H1 (cell line): ENCODE measurements at regions not wholly inside any gene's neighbourhood (a gene's known extent, or its start where the extent isn't known, plus 50 kb on each side); places are given as distances from the start of the nearest gene placed in this dataset.

Experiments used
- CTCF ChIA-PET: fragments of 300-600 bp; sonication (Branson Sonifier 250); formaldehyde crosslinking; loops from one replicate; lab custom pipeline; 2021; ENCODE audit not compliant: partially characterized antibody; lab: Charles Lee
- POLR2A ChIA-PET: fragments of 300-600 bp; sonication (Branson Sonifier 250); formaldehyde crosslinking; loops from one replicate; lab custom pipeline; 2021; ENCODE audit warnings: inconsistent platforms; ENCODE audit not compliant: partially characterized antibody; lab: Charles Lee
- DNase-seq, 2 experiments: peaks; one replicate each; pipeline versions ENCODE4 v3.0.0 to v3.0.0-alpha.2; 2010 to 2022; ENCODE audit warnings: low spot score in 2 of 2, low read depth in 1 of 2, mixed read lengths in 1 of 2
- FAIRE-seq: peaks from 2 replicates; lab custom pipeline; 2011; peaks lifted over from hg19 to GRCh38; lab: Jason Lieb, UNC
- H2AFZ ChIP-seq: 2 replicates; pipeline ENCODE4 v1.8.1; 2012; ENCODE audit warnings: low read length, inconsistent platforms
- H2AK5ac ChIP-seq: 2 replicates; pipeline ENCODE4 v1.6.1; 2013; ENCODE audit warnings: low read depth, low read length
- H2BK120ac ChIP-seq: replicated peaks from 2 replicates; pipeline ENCODE3; 2013; ENCODE audit warnings: low read depth, low read length, inconsistent platforms
- H2BK12ac ChIP-seq: 2 replicates; pipeline ENCODE4 v1.6.1; 2013; ENCODE audit warnings: low read depth, low read length
- H2BK15ac ChIP-seq: 2 replicates; pipeline ENCODE4 v1.6.1; 2013; ENCODE audit warnings: low read length
- H2BK20ac ChIP-seq: 2 replicates; pipeline ENCODE4 v1.6.1; 2013; ENCODE audit warnings: low read length
- H2BK5ac ChIP-seq: 2 replicates; pipeline ENCODE4 v1.6.1; 2013; ENCODE audit warnings: low read depth, low read length
- H3K14ac ChIP-seq: 2 replicates; pipeline ENCODE4 v1.6.1; 2013; ENCODE audit warnings: inconsistent platforms; ENCODE audit not compliant: insufficient read length
- H3K18ac ChIP-seq: 2 replicates; pipeline ENCODE4 v1.6.1; 2013; ENCODE audit warnings: low read length; ENCODE audit errors: extremely low read depth
- H3K23ac ChIP-seq: 2 replicates; pipeline ENCODE4 v1.6.1; 2013; ENCODE audit warnings: inconsistent platforms; ENCODE audit not compliant: insufficient read length
- H3K23me2 ChIP-seq: 2 replicates; pipeline ENCODE4 v1.6.1; 2013; ENCODE audit warnings: low read depth, low read length
- H3K27ac ChIP-seq: 2 replicates; pipeline ENCODE4 v1.6.1; 2011; ENCODE audit warnings: low read depth, low read length, inconsistent platforms
- H3K27me3 ChIP-seq, 4 experiments: replicated peaks in 1 of 4; 1 replicate in 1 of 4; 2 replicates in 3 of 4; pipeline versions ENCODE4 v1.6.1 to v1.8.1; 2011 to 2013; ENCODE audit warnings: low read length in 3 of 4, mild to moderate bottlenecking in 3 of 4, inconsistent platforms in 2 of 4, mixed read lengths in 2 of 4, moderate library complexity in 1 of 4; ENCODE audit not compliant: control insufficient read depth in 3 of 4, insufficient read depth in 3 of 4; ENCODE audit errors: extremely low read depth in 1 of 4
- H3K36me3 ChIP-seq, 4 experiments: 2 replicates each; pipeline versions ENCODE4 v1.6.1 to v1.8.1; 2011 to 2013; ENCODE audit warnings: mild to moderate bottlenecking in 4 of 4, low read length in 3 of 4, moderate library complexity in 2 of 4, control low read depth in 1 of 4, inconsistent platforms in 1 of 4; ENCODE audit not compliant: insufficient read depth in 4 of 4, control insufficient read depth in 2 of 4
- H3K4ac ChIP-seq: replicated peaks from 2 replicates; pipeline ENCODE3; 2013; ENCODE audit warnings: low read length, low read depth, mixed read lengths, inconsistent platforms; ENCODE audit not compliant: insufficient read length
- H3K4me1 ChIP-seq, 4 experiments: replicated peaks in 1 of 4; 1 replicate in 1 of 4; 2 replicates in 3 of 4; pipeline versions ENCODE4 v1.6.1 to v1.8.1; 2011 to 2013; ENCODE audit warnings: low read length in 3 of 4, inconsistent platforms in 2 of 4, mixed read lengths in 1 of 4; ENCODE audit not compliant: insufficient read depth in 4 of 4, control insufficient read depth in 3 of 4
- H3K4me2 ChIP-seq, 2 experiments: 2 replicates each; pipeline versions ENCODE4 v1.6.1 to v1.8.1; 2011 to 2013; ENCODE audit warnings: low read depth in 2 of 2, low read length in 2 of 2, control low read depth in 1 of 2, inconsistent platforms in 1 of 2, mild to moderate bottlenecking in 1 of 2; ENCODE audit not compliant: insufficient read depth in 1 of 2
- H3K4me3 ChIP-seq, 4 experiments: fragments of 200-600, 300-600 bp in 1 of 4; sonication (generic), shearing (Covaris generic), sonication (Bioruptor Twin) in 1 of 4; 2 replicates each; pipeline versions ENCODE4 v1.5.1 to v1.8.1; 2011 to 2016; ENCODE audit warnings: low read length in 4 of 4, low read depth in 3 of 4, control low read depth in 2 of 4, inconsistent platforms in 2 of 4, mild to moderate bottlenecking in 2 of 4, mixed read lengths in 1 of 4, moderate library complexity in 1 of 4; ENCODE audit not compliant: insufficient read depth in 2 of 4; ENCODE audit errors: extremely low read depth in 1 of 4
- H3K56ac ChIP-seq: replicated peaks from 2 replicates; pipeline ENCODE3; 2013; ENCODE audit warnings: low read depth, mild to moderate bottlenecking, mixed read lengths, low read length, inconsistent platforms; ENCODE audit not compliant: insufficient read length
- H3K79me1 ChIP-seq: 2 replicates; pipeline ENCODE4 v1.6.1; 2013; ENCODE audit warnings: low read depth, low read length, control low read depth
- H3K79me2 ChIP-seq, 2 experiments: 2 replicates each; pipeline versions ENCODE4 v1.6.1 to v1.8.1; 2012 to 2013; ENCODE audit warnings: low read length in 2 of 2, mild to moderate bottlenecking in 2 of 2, inconsistent platforms in 1 of 2; ENCODE audit not compliant: insufficient read depth in 2 of 2, control insufficient read depth in 1 of 2
- H3K9ac ChIP-seq, 4 experiments: replicated peaks in 1 of 4; 1 replicate in 1 of 4; 2 replicates in 3 of 4; pipeline versions ENCODE4 v1.6.1 to v1.8.1; 2011 to 2013; ENCODE audit warnings: low read depth in 3 of 4, low read length in 3 of 4, control low read depth in 2 of 4, mild to moderate bottlenecking in 2 of 4, moderate library complexity in 2 of 4, inconsistent platforms in 1 of 4; ENCODE audit errors: extremely low read depth in 1 of 4
- H3K9me3 ChIP-seq, 2 experiments: 2 replicates each; pipeline versions ENCODE4 v1.6.1 to v1.8.1; 2012 to 2013; ENCODE audit warnings: mild to moderate bottlenecking in 2 of 2, moderate library complexity in 2 of 2, control low read depth in 1 of 2, inconsistent platforms in 1 of 2, low read depth in 1 of 2, low read length in 1 of 2, mixed read lengths in 1 of 2; ENCODE audit not compliant: insufficient read depth in 2 of 2
- H4K20me1 ChIP-seq, 2 experiments: replicated peaks in 1 of 2; 2 replicates each; pipeline versions ENCODE3 to v1.8.1; 2011 to 2013; ENCODE audit warnings: inconsistent platforms in 2 of 2, low read length in 2 of 2, mild to moderate bottlenecking in 1 of 2; ENCODE audit not compliant: insufficient read depth in 2 of 2, control insufficient read depth in 1 of 2
- H4K5ac ChIP-seq: 2 replicates; pipeline ENCODE4 v1.6.1; 2013; ENCODE audit warnings: low read length, low read depth, mixed read lengths, inconsistent platforms; ENCODE audit not compliant: insufficient read length
- H4K8ac ChIP-seq: 2 replicates; pipeline ENCODE4 v1.8.0; 2013; ENCODE audit warnings: mild to moderate bottlenecking, moderate library complexity, low read length, inconsistent platforms; ENCODE audit not compliant: insufficient read depth; ENCODE audit errors: extremely low read depth
- H4K91ac ChIP-seq: replicated peaks from 2 replicates; pipeline ENCODE3; 2013; ENCODE audit warnings: low read length, mixed read lengths, inconsistent platforms; ENCODE audit not compliant: insufficient read length
- WGBS, 2 experiments: shearing (Covaris generic) in 1 of 2; methylation state at CpG; one replicate each; pipeline versions ENCODE4 v1.1.6 to v1.1.7; 2013 to 2015; ENCODE audit warnings: low lambda C conversion rate in 2 of 2, mixed read lengths in 2 of 2, inconsistent platforms in 1 of 2, low coverage in 1 of 2, missing lambda C conversion rate in 1 of 2; ENCODE audit not compliant: insufficient replicate concordance in 2 of 2, insufficient coverage in 1 of 2, insufficient read length in 1 of 2; ENCODE audit errors: extremely low coverage in 1 of 2, missing lambda C conversion rate in 1 of 2; 5-methylcytosine and 5-hydroxymethylcytosine counted together
- TF ChIP-seq, protein P1 (sequence below): IDR thresholded peaks from 2 replicates; pipeline ENCODE4 v1.6.1; 2011; ENCODE audit warnings: low read depth, mild to moderate bottlenecking, low read length; ENCODE audit not compliant: insufficient read depth
- TF ChIP-seq, protein P2 (sequence below): IDR thresholded peaks from 2 replicates; pipeline ENCODE4 v1.6.1; 2012; ENCODE audit warnings: low read length, inconsistent platforms

DNA sequence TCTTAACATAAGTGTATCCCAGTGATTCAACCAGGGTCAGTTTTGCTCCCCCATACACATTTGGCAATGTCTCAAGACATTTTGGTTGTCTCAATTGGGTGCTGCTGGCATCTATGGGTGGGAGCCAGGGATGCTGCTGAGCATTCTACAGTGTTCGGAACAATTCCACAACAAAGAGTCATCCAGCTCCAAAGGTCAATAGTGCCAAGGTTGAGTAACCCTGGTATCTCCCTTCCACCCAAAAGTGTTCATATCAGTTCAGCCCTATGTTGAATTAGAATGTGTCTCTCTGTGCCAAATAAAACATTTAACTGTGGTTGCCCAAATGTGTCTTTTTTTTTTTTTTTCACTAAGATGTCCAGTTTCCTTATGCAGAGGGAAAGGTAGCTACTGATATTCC is 129.4 kb upstream of the RAI2 start:
- Histone ChIP-seq H2BK12ac (no peak overlapping the region), H3K4me2 (no peak overlapping the region), H2BK20ac (no peak overlapping the region), H3K79me1 (no peaks in the 10 kb centered on the region), H2AK5ac (no peak overlapping the region), H3K9ac (no peak overlapping the region), H3K56ac (no peak overlapping the region), H3K27me3 (no peaks in the 10 kb centered on the region), H2BK15ac (no peak overlapping the region), H3K23ac (no peak overlapping the region), H3K23me2 (no peaks in the 10 kb centered on the region), H4K5ac (no peak overlapping the region), H3K4ac (no peak overlapping the region), H4K8ac (no peak overlapping the region), H2BK5ac (no peak overlapping the region), H3K4me1 (no peaks in the 10 kb centered on the region), H3K9me3 (no peaks in the 10 kb centered on the region), H3K79me2 (no peaks in the 10 kb centered on the region), H4K91ac (no peak overlapping the region), H4K20me1 (no peaks in the 10 kb centered on the region), H2AFZ (no peak overlapping the region), H3K27ac (no peak overlapping the region), H3K18ac (no peak overlapping the region), H3K4me3 (no peak overlapping the region), H2BK120ac (no peak overlapping the region), H3K36me3 (no peaks in the 10 kb centered on the region), H3K14ac (no peak overlapping the region)
- ChIA-PET POLR2A (no interaction called here), CTCF (interaction anchor here (0.8 to 1.2 kb wide), 2 partner anchors 45 to 46 kb away, joined by 3 read pairs; no protein-coding TSS in a partner anchor)
- 100% methylated on average over 1 of the region's 1 CpG; no CpG with 5 or more reads in 1 of the 2 experiments for WGBS, 2 experiments
- FAIRE-seq, result peak; percentile 13
- DNase-seq, result no peak
- TF ChIP-seq, protein P1, sequence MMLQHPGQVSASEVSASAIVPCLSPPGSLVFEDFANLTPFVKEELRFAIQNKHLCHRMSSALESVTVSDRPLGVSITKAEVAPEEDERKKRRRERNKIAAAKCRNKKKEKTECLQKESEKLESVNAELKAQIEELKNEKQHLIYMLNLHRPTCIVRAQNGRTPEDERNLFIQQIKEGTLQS, result no peak
- TF ChIP-seq, protein P2, sequence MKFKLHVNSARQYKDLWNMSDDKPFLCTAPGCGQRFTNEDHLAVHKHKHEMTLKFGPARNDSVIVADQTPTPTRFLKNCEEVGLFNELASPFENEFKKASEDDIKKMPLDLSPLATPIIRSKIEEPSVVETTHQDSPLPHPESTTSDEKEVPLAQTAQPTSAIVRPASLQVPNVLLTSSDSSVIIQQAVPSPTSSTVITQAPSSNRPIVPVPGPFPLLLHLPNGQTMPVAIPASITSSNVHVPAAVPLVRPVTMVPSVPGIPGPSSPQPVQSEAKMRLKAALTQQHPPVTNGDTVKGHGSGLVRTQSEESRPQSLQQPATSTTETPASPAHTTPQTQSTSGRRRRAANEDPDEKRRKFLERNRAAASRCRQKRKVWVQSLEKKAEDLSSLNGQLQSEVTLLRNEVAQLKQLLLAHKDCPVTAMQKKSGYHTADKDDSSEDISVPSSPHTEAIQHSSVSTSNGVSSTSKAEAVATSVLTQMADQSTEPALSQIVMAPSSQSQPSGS, result no peak
